IMR-90 (cell line): ENCODE measurements at regions not wholly inside any gene's neighbourhood (a gene's known extent, or its start where the extent isn't known, plus 50 kb on each side); places are given as distances from the start of the nearest gene placed in this dataset.

ENCODE experiments used
- CEBPB ChIP-seq: IDR thresholded peaks from 2 replicates; pipeline ENCODE4 v1.6.1; 2012; ENCODE audit warnings: low read depth, low read length, improper control_type of control experiment
- CTCF ChIP-seq: conservative IDR thresholded peaks from 2 replicates; pipeline ENCODE4 v1.5.1; 2012; ENCODE audit warnings: mild to moderate bottlenecking, low read depth, low read length, improper control_type of control experiment
- ELK1 ChIP-seq: fragments of 150-350 bp; IDR thresholded peaks from 2 replicates; pipeline ENCODE4 v1.6.1; 2016; ENCODE audit warnings: low read depth, mild to moderate bottlenecking, low read length, moderate library complexity, borderline replicate concordance
- MAFK ChIP-seq: IDR thresholded peaks from 2 replicates; pipeline ENCODE4 v1.6.1; 2012; ENCODE audit warnings: low read depth, low read length, improper control_type of control experiment
- MAZ ChIP-seq: IDR thresholded peaks from 2 replicates; pipeline ENCODE4 v1.6.1; 2012; ENCODE audit warnings: low read depth, mild to moderate bottlenecking, low read length, improper control_type of control experiment, moderate library complexity, borderline replicate concordance
- RCOR1 ChIP-seq: IDR thresholded peaks from 2 replicates; pipeline ENCODE4 v1.6.1; 2012; ENCODE audit warnings: mild to moderate bottlenecking, low read length, improper control_type of control experiment; ENCODE audit not compliant: insufficient replicate concordance
- USF2 ChIP-seq: fragments of 150-350 bp; IDR thresholded peaks from 2 replicates; pipeline ENCODE4 v1.6.1; 2017; ENCODE audit warnings: mild to moderate bottlenecking, antibody characterized with exemption, low read length, low read depth

- TF ChIP-seq CTCF (peak; percentile 53), RCOR1 (no peak), ELK1 (no peak), MAFK (no peak), USF2 (no peak), MAZ (no peak), CEBPB (no peak)
Observed at GRCh38 chr13:107678075-107678689, 537.2 kb downstream of the LIG4 start.
